ENCODE measurements at regions not wholly inside any gene's neighbourhood (a gene's known extent, or its start where the extent isn't known, plus 50 kb on each side); places are given as distances from the start of the nearest gene placed in this dataset.

DNA sequence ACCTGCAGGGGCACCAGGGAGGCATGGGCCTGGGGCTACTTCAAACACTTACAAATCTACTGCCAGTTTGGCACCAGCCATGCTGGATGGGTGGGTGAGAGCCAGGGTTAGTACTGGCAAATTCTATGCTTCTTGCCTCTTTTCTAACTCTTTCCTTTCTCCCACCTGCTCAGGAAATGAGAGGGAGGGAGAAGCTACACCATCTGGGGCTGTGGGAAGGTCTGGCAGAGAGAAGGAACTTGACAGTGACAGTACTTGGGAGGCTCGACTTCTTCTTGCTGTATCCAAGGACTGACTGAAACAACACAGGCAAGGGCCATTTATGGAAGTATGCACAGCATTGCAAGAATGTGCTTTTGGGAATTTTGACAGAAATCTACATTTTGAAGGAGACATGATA, 149.6 kb upstream of the DYRK2 start:
- DNase-seq (ENCODE audit: low spot score): no peak

DNA sequence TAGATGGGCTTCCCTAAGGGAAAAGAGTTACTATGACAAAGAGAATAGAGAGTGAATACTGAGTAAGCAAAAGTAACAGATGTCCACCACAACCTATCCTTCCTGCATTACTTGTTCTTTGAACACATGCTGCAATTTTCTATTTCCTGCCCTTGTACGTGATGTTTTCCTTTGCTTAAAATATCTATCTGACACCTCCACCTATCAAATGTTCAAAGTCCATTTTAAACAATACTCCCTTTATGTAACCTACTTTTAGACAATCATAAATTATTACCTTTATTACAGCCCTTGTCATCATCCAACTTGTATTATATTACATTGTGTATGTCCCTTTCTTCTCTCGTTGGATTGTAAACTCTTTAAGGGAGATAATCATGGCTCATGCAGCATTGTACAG, 147.2 kb upstream of the DYRK2 start:
- no peak for DNase-seq (ENCODE audit: low spot score)

DNA sequence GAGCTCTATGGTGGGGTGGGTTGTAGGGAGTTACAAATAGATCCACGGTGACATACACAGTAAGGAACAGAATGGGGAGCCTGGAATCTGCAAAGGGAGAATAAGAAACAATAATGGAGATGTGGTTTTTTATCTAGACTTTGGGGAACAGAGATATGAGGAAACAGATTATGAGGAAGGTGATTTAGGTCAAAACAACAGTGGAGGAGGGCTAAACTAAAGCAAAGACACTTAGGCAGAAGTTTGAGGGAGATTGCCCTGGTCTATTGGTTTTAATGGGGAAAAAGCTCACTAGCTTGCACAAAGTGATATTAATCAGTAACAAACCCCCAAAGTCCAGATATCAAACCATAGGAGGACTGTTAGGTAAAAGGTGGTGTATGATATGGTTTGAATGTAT, 144.5 kb upstream of the DYRK2 start:
- DNase-seq (ENCODE audit: low spot score): no peak

DNA sequence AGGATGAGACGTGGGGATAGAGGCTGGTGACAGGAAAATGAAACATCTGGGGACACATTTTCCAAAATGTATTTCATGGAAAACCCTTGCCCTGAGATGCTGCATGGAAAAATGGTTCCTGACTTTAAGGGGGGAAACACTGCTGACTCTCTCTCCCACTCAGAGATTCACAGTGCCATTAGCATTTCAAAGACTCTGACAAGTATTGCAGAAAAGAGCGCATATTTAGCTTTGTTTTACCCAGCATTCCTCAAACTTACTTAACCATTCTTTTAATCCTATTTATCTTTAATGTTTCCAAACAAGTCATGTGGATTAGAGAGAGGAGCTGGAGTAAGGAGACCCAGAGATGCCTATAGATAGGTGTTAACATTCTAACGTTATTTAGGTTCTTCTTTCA, 141.8 kb upstream of the DYRK2 start:
- no peak for DNase-seq (ENCODE audit: low spot score)

DNA sequence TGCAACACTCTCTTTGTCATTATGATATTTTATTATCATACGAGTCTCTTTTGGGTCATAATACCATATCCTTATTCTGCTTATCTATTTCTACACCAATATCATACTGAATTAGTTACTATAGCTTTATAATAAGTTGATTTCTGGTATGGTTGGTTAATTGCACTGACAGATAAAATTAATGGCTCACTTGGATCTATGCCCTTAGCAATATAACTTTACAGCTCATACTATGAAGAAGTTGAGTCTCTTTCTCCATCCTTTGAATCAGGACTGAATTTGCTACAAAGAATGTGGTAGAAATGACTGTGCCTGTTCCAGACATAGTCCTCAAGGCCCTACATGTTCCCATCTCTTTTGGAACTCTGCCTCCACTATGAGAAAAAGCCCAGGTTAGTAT, 139.7 kb upstream of the DYRK2 start:
- no peak for DNase-seq (ENCODE audit: low spot score)

DNA sequence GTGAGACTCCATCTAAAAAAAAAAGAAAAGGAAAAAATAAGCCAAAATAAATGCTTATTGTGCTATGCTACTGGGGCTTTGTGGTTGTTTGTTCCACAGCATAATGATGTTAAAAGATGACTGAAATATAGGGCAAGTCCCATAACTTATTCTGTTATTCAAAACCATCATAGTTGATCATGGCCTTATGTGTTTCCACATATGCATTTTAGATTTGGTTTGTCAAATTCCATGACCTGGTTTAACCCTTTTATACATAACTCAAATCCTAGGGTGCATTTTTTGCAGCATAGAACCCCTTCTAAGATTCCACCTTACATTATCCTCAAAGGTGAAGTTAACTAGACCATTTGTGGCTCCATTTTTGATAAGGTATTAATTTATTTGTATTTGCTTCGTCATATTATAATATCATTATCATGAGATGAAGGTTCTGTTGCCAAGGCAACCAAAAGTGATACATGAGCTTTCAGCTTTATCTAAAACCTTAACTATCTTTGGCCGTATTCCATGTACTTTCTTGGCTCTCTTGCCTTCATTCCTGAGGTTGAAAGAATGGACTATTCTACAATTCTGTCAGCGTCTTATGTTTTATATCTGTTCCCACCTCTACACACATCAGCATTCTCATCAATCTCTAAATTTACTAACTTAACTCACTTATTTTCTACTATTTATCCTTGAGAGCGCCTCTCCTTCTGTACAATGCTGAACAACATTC, 138.7 kb upstream of the DYRK2 start:
- no peak for DNase-seq (ENCODE audit: low spot score)

DNA sequence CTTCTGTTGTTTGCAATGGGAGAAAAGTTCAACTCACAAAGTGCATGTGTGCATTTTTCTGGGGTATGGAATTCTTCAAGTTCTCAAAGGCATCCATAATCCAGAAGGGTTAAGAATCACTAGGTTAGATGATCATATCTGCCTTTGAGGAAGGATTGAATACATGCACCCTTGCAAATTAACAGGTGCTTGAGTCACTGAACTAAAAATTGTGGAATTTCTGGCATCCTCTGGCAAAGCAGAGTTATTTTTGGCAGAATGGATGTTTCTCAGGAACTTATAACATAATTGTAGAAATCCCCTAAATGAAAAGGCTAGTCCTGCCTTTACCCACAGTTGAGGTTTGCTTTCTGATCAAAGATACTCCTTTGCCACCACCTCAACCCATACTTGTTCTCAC, 136.5 kb upstream of the DYRK2 start:
- DNase-seq (ENCODE audit: low spot score): no peak

DNA sequence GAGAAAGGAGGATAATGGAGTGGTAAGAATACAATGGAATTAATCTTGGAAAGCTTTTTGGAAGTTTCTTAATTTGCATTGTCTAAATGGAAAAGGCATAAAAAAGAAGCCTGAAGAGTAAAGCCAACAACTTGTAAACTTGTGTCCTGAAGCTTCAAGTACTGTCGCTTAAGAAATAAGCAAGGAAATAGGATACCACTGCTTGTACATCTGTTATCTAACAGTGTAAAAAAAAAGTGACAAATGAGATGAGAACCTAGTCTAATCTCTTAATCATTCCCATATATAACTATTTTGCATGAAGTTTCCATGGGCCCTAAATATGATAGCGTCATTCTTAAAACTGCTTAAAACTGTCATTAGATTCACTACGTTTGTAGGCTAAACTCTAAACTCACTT, 134.0 kb upstream of the DYRK2 start:
- DNase-seq (ENCODE audit: low spot score): no peak

DNA sequence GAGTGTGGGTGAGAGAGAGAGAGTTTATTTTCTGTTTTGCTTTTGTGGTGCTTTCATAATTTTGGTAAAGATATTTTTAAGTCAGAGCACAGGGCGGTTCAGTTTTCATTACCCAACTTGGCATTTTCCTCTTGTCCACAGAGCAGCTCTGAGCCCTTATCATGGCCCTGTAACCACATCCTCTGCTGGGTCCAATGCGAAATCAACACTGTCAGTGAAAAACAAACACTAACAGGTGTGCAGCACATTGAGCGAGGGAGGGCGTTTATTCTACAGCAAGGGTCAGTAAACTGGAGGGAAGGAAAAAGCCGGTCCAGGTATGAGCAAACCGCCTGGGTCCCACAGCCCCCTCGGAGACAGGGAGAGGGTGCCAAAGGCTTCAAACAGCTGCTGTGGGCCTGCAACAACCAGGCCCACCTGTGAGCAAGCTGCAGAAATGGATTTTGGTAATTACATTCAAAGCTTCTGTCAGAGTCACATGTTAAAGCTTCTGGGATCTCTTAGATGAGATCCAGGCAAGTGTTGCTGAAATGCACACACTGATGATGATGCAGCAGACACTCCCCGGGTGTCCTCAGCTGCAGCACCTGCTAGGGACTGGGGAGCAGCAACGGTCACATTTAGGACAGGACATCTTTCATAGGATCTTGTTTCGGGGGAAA, 132.7 kb upstream of the DYRK2 start:
- DNase-seq (ENCODE audit: low spot score): no peak

DNA sequence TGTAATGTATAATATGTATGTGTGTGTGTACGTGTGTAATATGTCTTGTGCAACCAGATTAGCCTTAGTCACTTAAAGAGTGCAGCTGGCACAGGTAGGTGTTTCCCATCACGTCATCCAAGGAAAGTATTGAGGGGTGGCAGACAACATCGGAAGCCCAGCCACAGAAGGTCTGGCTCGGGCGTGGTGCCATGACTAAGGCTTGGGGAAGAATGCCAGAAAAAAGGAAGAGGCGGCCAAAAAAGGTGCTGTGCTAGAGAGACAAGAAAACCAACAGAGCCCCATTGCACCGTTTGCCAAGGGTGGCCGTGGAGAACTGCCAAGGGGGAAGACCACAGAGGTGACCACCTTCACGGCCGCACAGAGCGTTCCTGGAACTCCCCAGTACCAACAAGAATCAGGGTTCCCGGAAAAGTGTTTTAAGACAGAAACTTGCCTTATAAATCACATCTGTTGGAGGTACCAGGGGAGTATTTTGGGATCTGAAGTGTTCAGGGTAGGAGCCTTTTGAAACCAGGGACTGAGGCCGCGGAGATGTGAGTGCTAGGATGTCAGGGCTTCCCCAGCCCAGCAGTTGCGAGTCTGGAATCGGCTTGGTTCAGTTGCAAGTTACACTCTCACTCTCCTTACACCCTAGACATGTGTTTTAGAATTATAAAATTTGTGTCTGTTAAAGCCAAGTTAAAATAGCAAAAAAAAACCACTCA, 131.2 kb upstream of the DYRK2 start:
- DNase-seq (ENCODE audit: low spot score): peak; percentile 67

DNA sequence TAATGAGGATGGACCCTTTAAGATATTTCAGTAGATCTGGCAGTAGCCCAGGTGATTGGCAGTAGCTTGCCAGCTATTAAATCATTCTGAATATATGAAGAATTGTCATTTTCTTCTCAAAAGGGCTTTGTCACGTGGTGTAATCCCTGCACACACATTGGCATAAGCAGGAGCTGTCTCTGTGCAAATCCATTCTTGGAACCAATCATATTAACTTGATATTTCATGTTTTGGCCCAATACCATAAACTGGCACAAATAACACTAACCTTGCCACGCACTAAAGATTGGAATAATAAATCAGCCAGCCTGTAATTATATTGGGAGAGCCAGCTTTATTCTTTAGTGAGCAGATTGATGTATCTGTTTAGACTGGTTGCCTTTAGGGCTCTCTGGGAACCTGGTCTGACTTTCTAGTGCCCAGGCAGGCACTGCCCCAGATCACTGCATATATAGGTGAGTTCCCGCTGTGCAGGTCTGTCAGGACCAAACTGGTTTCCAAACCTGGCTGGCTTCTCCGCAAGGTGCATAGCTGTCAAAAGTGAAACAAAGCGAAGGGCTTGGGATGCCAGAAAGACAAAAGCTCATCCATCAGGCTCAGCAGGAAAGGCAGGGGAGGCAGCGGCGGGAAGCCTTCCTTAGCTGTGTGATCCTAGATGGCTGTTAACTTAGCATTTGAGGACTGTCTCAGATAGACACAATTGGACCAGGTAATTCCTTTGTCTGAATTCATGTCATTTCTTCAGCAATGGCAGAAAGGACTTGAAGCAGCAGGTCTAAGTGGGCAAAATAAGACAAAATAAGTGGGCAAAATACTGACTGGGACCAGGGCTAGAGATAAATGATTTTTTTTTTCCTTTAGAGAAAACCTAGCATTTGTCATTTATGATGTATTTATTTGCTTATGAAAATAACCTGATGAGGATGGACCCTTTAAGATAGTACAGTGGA, 128.8 kb upstream of the DYRK2 start:
- peak; percentile 89 for DNase-seq (ENCODE audit: low spot score)

DNA sequence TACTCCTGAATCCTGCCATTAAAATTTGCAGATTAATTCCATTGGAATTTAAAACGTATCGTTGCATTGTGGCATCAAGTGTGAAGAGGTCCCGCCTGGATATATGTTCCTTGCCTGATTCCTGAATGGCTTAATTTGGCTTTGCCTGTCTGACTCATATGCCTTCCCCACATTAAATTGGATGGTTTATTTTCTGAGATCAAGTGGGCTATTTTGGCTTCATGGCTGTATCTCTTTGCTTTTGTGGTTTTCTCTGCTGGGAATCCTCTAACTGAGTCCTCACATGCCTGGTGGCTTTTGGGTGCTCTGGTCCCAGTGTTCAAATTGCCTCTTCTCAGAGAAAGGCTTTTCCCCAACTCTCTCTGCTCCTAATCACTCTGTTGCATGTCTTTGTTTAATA, 127.9 kb upstream of the DYRK2 start:
- no peak for DNase-seq (ENCODE audit: low spot score)

DNA sequence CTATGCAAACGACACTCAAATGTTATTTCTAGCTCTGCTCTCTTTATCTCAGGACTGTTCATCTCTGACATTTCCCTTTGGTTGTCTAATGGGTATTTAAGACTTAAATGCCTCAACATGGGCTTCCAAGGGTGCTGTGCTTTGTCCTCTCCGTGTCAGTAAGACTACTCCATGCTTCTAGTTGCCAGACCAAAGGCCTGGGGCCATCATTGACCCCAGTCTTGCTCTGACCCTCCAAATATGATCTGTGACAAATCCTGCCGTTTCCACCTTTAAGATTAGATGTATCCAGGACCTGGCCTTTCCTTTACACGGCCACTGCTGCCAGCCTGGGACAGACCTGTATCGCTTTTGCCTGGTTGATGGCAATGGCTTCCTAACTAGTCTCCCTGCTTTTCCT, 126.3 kb upstream of the DYRK2 start:
- DNase-seq (ENCODE audit: low spot score): no peak

DNA sequence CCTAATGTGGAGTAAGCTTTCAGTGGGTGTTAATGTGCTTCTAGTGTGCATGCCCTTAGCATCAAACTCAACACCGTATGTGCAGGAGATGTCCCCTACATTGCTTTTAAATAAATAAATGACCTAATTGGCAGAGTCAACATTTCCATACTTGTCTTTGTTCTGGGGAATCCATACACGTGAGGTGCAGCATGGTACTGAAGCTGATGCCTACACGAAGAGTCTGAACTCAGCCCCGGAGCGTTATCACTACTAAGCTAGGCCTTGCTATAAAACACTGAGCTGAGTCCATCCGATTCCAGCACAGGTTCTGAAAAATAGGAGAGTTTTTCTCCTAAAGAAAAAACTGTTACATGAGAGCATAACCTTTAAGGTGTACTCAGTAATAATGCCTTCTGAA, 125.0 kb upstream of the DYRK2 start:
- DNase-seq (ENCODE audit: low spot score): no peak

DNA sequence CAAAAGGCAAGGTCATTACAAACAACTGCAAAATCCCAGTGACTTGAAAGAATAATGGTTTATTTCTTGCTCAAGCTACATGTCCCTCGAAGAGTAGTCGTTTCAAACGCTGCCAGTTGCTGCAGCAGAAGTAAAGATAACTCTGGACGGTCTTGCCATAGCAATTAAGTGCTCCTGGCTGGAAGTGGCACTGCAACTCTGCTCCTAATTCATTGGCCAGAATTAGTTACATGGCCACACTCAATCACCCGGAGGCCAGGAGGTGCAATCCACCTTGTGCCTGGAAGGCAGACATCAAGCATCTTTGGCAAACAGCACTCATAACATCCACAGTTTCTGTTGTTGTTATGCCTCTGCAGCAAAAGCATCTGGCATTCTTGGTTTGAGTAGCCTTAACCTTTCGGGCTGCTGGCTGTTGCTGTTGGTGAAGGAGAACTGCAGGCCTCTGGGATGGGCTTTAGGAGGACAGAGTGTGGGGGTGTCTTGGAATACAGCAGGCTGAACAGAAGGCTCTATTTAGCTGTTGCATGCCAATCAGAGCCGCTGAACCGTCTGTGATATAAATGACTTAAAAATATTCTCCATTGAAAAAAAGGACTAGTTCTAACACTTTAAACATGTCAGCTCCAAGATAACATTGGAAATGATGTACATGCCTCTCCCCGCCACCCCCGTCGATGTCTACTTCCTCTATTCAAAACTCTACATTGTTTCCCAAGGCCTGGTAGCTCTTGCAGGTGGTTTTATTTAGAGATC, 123.5 kb upstream of the DYRK2 start:
- no peak for DNase-seq (ENCODE audit: low spot score)

DNA sequence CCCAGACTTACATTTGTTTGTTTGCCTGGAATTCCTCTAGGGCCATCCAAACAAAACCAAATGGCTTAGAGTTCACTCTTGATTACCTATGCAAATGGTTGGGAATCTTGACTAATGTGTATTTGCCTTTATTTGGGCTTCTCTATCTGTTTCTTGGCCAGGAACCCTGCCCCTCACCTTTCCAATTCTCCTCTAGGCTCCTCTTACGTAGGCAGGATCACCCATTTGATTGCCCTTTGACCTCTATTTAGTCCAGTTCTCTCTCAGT, 123.0 kb upstream of the DYRK2 start:
- no peak for DNase-seq (ENCODE audit: low spot score)

DNA sequence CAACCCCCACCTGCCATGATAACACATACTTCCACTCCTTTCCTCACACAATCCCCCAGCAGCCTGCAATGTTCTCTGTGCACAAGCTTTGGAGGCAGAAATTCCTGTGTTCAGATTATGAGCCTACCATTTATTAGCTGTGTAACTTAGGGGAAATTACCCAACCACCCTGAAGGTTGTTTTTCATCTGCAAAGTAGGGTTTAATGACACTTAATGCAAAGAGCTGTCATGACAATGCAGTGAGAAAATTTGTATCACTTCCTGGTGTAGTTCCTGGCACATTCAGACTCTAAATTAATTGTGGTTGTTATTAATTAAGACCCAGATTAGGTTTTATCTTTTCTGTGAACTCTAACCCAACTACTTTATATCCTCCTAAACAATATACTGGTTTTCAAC, 122.4 kb upstream of the DYRK2 start:
- no peak for DNase-seq (ENCODE audit: low spot score)

DNA sequence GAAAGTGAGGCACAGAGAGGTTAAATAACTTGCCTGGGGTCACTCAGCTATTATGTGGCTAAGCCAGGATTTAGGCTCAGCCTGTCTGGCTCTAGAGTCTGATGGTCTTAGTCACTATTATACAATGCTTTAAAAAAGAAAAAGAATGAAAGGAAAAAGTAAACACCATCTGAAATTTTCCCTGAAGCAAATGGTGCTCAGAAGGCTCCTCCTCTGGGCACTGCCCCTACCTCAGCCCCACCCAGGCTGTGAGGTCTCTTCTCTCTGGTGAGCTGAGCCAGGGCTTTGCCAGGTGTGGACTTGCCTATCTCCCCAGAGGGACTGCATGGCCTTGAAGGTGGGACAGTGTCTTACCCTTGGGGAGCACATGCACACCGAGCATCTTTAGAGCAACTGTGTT, 117.5 kb upstream of the DYRK2 start:
- no peak for DNase-seq (ENCODE audit: low spot score)

DNA sequence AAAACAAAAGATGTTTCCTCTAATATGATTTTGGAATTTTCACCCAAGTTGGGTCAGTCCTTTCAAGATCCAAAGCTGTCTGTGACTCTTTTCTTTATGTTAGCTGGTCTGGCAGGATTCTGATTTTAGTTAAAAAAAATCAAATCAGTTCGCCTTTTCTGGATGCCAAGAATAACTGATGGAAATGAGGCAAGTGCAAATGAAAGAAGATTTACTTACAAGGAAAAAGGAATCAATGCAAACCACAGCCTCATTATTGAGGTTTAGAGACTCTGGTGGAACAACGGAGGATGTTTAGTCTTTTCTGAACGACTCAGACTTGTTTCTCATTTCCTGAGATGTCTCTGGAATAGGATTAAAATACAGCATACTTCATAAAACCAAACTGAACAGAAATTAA, 117.0 kb upstream of the DYRK2 start:
- DNase-seq (ENCODE audit: low spot score): no peak

DNA sequence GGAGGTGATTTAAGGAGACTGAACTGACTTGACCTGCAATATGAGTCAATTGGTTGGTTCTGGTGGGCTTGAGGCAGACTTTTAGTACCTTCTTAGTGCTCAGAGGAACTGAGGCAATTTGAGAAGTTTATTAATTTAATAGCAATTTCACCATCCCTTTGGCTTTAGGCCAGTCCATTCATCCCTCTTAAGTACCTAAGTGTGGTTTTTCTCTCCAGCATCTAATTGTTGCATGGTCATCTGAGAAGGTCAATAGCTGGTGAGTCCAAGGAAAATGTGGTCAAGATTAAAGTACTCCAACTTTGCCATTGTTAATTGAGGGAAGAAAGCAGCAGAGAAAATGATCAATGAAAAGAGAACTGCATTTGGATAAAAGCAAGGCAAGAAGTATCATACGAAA, 115.4 kb upstream of the DYRK2 start:
- no peak for DNase-seq (ENCODE audit: low spot score)

DNA sequence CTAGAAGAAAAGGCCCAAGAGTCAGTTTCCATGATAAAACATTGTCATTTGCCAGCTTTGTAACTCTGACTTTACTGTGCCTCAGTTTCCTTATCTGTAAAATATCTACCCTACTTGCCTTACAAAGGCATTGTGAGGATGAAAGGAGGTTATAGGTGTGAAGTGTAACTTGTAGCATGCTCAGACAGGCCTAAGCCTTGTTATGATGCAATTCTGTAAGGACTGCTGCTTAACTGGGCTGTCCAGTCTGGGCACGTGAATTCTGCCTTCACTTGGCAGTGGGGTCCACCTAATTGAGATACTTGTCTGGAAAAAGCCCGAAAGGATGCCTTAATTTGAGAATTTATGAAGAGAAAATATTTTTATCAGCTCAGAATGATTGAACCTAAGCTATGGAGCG, 114.5 kb upstream of the DYRK2 start:
- no peak for DNase-seq (ENCODE audit: low spot score)

DNA sequence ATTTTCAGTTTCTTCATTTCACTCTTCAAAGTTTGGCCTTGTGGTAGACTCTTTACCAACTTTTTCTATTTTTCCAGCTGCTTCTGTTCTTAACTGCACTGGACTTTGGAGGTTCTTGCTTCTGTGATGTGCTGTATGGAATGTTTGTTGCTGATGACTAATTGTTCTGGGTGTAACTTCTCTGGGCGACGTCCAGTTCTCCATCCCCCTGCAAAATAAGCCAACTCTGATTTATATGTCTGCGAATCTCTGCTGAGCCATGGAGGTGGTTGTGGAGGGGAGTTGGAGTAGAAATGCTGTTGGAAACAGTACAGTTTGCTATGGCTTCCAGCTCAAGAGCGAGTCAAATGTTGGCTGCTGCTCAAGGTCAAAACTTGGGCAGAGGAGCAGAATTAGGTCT, 113.9 kb upstream of the DYRK2 start:
- DNase-seq (ENCODE audit: low spot score): no peak
